HEK293 (cell line): ENCODE measurements at regions not wholly inside any gene's neighbourhood (a gene's known extent, or its start where the extent isn't known, plus 50 kb on each side); places are given as distances from the start of the nearest gene placed in this dataset.

Source experiments
- CTCF ChIP-seq: fragments of 450-650 bp; formaldehyde crosslinking; IDR thresholded peaks from 2 replicates; pipeline ENCODE4 v1.5.1; 2016; ENCODE audit warnings: missing biosample characterization, missing genetic modification characterization
- ZNF311 ChIP-seq: fragments of 450-650 bp; formaldehyde crosslinking; IDR thresholded peaks from 2 replicates; pipeline ENCODE4 v1.5.1; 2017; ENCODE audit warnings: missing biosample characterization, missing genetic modification characterization, borderline replicate concordance
- ZNF629 ChIP-seq: fragments of 450-650 bp; formaldehyde crosslinking; IDR thresholded peaks from 2 replicates; pipeline ENCODE4 v1.5.1; 2017; ENCODE audit warnings: missing biosample characterization, missing genetic modification characterization
- ZNF843 ChIP-seq: fragments of 450-650 bp; formaldehyde crosslinking; IDR thresholded peaks from 2 replicates; pipeline ENCODE4 v1.5.1; 2016; ENCODE audit warnings: missing biosample characterization, missing genetic modification characterization
- TF ChIP-seq, protein P1 (sequence below): fragments of 450-650 bp; formaldehyde crosslinking; IDR thresholded peaks from 2 replicates; pipeline ENCODE4 v1.5.1; 2016; ENCODE audit warnings: missing biosample characterization, missing genetic modification characterization, borderline replicate concordance

- TF ChIP-seq, protein P1, sequence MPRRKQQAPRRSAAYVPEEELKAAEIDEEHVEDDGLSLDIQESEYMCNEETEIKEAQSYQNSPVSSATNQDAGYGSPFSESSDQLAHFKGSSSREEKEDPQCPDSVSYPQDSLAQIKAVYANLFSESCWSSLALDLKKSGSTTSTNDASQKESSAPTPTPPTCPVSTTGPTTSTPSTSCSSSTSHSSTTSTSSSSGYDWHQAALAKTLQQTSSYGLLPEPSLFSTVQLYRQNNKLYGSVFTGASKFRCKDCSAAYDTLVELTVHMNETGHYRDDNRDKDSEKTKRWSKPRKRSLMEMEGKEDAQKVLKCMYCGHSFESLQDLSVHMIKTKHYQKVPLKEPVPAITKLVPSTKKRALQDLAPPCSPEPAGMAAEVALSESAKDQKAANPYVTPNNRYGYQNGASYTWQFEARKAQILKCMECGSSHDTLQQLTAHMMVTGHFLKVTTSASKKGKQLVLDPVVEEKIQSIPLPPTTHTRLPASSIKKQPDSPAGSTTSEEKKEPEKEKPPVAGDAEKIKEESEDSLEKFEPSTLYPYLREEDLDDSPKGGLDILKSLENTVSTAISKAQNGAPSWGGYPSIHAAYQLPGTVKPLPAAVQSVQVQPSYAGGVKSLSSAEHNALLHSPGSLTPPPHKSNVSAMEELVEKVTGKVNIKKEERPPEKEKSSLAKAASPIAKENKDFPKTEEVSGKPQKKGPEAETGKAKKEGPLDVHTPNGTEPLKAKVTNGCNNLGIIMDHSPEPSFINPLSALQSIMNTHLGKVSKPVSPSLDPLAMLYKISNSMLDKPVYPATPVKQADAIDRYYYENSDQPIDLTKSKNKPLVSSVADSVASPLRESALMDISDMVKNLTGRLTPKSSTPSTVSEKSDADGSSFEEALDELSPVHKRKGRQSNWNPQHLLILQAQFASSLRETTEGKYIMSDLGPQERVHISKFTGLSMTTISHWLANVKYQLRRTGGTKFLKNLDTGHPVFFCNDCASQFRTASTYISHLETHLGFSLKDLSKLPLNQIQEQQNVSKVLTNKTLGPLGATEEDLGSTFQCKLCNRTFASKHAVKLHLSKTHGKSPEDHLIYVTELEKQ (tag by site-specific recombination), result no peak
- no peak for TF ChIP-seq ZNF311 (tag by site-specific recombination)
- TF ChIP-seq ZNF629 (tag by site-specific recombination), result no peak
- no peak for TF ChIP-seq CTCF (tag by site-specific recombination)
- TF ChIP-seq ZNF843 (tag by site-specific recombination), result no peak
Measured at GRCh38 chr3:55269636-55270035, 217.5 kb downstream of the WNT5A start.
